PFSK-1 (cell line): ENCODE measurements at regions not wholly inside any gene's neighbourhood (a gene's known extent, or its start where the extent isn't known, plus 50 kb on each side); places are given as distances from the start of the nearest gene placed in this dataset.

Experiments used
- FOXP2 ChIP-seq: optimal IDR thresholded peaks from 2 replicates; pipeline ENCODE3; 2011; ENCODE audit warnings: borderline replicate concordance, control low read depth, inconsistent platforms; ENCODE audit not compliant: insufficient read depth; ENCODE audit errors: extremely low read length, extremely low read depth
- POLR2AphosphoS5 ChIP-seq: IDR thresholded peaks from 2 replicates; pipeline ENCODE4 v1.6.1; 2012; ENCODE audit warnings: low read depth, mild to moderate bottlenecking, control low read depth, low read length, moderate library complexity
- SIN3A ChIP-seq: IDR thresholded peaks from 2 replicates; pipeline ENCODE4 v1.6.1; 2012; ENCODE audit warnings: mild to moderate bottlenecking, low read length, moderate library complexity, borderline replicate concordance; ENCODE audit not compliant: insufficient read depth
- TAF1 ChIP-seq: IDR thresholded peaks from 2 replicates; pipeline ENCODE4 v1.6.1; 2012; ENCODE audit warnings: low read length, control low read depth, borderline replicate concordance; ENCODE audit not compliant: insufficient read depth
- TF ChIP-seq, protein P1 (sequence below), 2 experiments: IDR thresholded peaks; 2 replicates each; pipeline versions ENCODE4 v1.6.1 to v1.8.0; 2011 to 2012; ENCODE audit warnings: low read depth in 2 of 2, low read length in 2 of 2, control low read depth in 1 of 2, inconsistent platforms in 1 of 2, mild to moderate bottlenecking in 1 of 2, moderate library complexity in 1 of 2; ENCODE audit not compliant: insufficient read depth in 1 of 2

GRCh38 chr3:14256046-14256445, 77.4 kb downstream of the LSM3 start:
- no peak for TF ChIP-seq TAF1
- no peak for TF ChIP-seq FOXP2
- TF ChIP-seq, protein P1, sequence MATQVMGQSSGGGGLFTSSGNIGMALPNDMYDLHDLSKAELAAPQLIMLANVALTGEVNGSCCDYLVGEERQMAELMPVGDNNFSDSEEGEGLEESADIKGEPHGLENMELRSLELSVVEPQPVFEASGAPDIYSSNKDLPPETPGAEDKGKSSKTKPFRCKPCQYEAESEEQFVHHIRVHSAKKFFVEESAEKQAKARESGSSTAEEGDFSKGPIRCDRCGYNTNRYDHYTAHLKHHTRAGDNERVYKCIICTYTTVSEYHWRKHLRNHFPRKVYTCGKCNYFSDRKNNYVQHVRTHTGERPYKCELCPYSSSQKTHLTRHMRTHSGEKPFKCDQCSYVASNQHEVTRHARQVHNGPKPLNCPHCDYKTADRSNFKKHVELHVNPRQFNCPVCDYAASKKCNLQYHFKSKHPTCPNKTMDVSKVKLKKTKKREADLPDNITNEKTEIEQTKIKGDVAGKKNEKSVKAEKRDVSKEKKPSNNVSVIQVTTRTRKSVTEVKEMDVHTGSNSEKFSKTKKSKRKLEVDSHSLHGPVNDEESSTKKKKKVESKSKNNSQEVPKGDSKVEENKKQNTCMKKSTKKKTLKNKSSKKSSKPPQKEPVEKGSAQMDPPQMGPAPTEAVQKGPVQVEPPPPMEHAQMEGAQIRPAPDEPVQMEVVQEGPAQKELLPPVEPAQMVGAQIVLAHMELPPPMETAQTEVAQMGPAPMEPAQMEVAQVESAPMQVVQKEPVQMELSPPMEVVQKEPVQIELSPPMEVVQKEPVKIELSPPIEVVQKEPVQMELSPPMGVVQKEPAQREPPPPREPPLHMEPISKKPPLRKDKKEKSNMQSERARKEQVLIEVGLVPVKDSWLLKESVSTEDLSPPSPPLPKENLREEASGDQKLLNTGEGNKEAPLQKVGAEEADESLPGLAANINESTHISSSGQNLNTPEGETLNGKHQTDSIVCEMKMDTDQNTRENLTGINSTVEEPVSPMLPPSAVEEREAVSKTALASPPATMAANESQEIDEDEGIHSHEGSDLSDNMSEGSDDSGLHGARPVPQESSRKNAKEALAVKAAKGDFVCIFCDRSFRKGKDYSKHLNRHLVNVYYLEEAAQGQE (IDR thresholded peaks at IDR 0.05; ENCODE audit: insufficient read depth in 1 of 2, low read depth in 2 of 2, low read length in 2 of 2): no peak
- no peak for TF ChIP-seq POLR2AphosphoS5
- TF ChIP-seq SIN3A: no peak

DNA sequence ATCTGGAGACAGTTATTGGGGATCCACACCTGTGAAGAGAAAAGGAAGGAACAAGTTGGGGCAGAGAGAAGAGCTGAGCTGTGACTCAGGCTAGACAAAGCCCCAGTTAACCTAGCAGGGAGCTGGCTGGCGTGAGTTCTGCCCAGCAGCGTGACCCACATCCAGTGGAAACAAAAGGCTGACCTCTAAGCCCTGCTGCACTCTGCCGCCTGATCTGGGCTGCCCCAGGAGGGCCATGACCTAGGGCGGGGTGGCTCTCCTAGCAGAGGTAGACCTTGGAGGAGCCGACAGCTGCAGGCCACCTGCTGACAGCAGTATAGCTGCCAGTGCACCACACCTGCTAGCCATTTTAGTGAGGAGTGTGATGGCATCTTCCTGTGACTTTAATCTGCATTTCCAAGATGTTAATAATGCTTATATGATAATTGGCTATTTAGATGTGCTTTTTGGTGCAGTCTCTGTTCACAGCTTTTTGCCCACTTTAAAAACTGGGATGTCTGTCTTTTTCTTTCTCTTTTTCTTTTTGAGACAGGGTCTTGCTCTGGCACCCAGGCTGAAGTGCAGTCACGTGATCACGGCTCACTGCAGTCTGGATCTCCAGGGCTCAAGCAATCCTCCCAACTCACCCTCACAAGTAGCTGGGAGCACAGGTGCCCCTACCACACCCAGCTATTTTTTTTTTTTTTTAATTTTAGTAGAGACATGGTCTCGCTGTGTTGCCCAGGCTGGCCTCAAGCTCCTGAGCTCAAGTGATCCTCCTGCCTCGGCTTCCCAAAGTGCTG, 78.1 kb downstream of the LSM3 start:
- no peak for TF ChIP-seq TAF1
- TF ChIP-seq FOXP2: no peak

DNA sequence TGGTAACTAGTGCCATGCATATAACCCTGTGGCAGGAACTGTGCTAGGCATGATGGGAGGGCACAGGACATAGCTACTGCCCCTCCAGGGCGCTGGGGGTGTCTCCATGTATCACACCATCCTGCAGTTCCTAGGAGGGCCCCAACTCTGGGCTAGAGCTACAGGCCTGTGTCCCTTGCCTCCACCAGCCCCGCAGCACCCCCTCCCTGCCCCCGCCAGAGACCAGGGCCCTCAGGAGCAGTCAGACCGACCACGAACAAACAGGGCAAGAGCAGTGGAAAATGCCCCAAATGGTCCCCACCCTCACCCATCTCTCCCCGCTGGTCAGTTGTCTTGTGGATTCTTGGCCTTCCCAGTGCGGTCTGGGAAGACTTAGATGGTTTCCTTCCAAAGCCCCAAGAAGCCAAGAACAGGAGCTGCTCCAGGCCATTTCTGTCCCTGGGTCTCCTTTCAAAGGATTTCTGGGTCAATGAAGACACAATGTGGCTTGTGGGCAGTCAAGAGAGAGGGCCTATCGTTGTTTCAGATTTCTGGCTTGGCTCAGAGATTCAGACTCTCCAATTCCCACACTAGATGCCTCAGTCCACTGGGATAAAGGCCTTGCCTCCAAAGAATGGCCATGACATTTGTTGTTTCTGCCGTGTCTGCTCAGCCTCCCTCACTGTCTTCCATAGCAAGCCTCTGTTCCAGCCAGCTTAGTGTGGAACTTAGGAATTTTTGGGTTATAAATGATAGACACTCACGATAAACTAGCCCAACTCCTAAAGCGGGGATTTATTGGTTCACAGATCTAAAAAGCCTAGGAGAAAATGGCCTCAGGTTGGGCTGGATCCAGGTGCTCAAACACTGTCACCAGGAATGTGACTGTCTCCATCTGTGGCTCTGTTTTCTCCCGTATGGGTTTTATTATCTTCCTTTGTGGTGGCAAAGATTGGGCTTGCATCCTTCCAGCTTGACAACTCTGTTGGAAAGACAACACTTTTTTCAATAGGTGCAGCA, 80.6 kb downstream of the LSM3 start:
- no peak for TF ChIP-seq SIN3A

- TF ChIP-seq FOXP2: no peak
- no peak for TF ChIP-seq SIN3A
- TF ChIP-seq POLR2AphosphoS5: no peak
- TF ChIP-seq TAF1: no peak
- TF ChIP-seq, protein P1 (IDR thresholded peaks at IDR 0.05; ENCODE audit: insufficient read depth in 1 of 2, low read depth in 2 of 2, low read length in 2 of 2): no peak
These were observed 81.8 kb downstream of the LSM3 start for GRCh38 chr3:14260463-14260862.

DNA sequence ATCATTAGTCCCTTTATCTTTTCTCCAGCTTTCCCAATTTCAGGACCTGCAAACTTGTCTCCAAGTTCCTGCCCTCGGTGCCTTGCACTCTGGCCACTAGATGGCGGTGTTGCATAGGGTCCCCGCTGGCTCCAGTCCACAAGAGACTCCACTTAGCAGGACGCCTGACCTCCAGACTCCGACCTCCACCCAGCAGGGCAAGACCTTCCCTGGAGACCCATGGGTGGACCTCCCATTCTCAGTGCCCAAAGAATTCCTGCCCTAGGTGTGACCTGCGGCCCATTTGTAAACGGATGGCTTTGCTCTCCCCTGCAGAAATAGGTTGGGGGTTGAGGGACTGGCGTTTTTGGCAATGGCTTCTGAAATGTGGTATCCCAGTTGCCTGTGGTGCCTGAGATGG, 82.6 kb downstream of the LSM3 start:
- TF ChIP-seq TAF1 (no peak), SIN3A (no peak), POLR2AphosphoS5 (no peak), FOXP2 (no peak)
- TF ChIP-seq, protein P1 (IDR thresholded peaks at IDR 0.05; ENCODE audit: insufficient read depth in 1 of 2, low read depth in 2 of 2, low read length in 2 of 2): no peak
